K562 (cell line): ENCODE measurements at regions not wholly inside any gene's neighbourhood (a gene's known extent, or its start where the extent isn't known, plus 50 kb on each side); places are given as distances from the start of the nearest gene placed in this dataset.

Experiments used
- CHD4 ChIP-seq: fragments of 200-600 bp; sonication (generic); IDR thresholded peaks from 3 replicates; pipeline ENCODE4 v1.6.1; 2012; ENCODE audit warnings: low read depth, mild to moderate bottlenecking, mixed read lengths, low read length, inconsistent platforms; ENCODE audit not compliant: insufficient read depth, insufficient replicate concordance, poor library complexity, severe bottlenecking
- CTCF ChIP-seq, 3 experiments: IDR thresholded peaks in 2 of 3; conservative IDR thresholded peaks in 1 of 3; 2 replicates each; pipeline ENCODE4 v1.5.1; 2011 to 2012; ENCODE audit warnings: low read length in 3 of 3, mild to moderate bottlenecking in 3 of 3, control low read depth in 2 of 3, improper control_type of control experiment in 1 of 3, inconsistent platforms in 1 of 3, low read depth in 1 of 3, mixed read lengths in 1 of 3, moderate library complexity in 1 of 3; ENCODE audit not compliant: insufficient read depth in 2 of 3
- HCFC1 ChIP-seq: IDR thresholded peaks from 2 replicates; pipeline ENCODE4 v1.6.1; 2012; ENCODE audit warnings: low read depth, low read length, improper control_type of control experiment
- JUND ChIP-seq, 2 experiments: IDR thresholded peaks; 2 replicates in 1 of 2; 3 replicates in 1 of 2; pipeline ENCODE4 v1.6.1; 2011; ENCODE audit warnings: borderline replicate concordance in 2 of 2, low read depth in 2 of 2, low read length in 2 of 2, improper control_type of control experiment in 1 of 2, missing biosample characterization in 1 of 2, missing genetic modification characterization in 1 of 2, missing genetic modification reagents in 1 of 2
- NFATC3 ChIP-seq: fragments of 450-650 bp; IDR thresholded peaks from 2 replicates; pipeline ENCODE4 v1.6.1; 2017; ENCODE audit warnings: mild to moderate bottlenecking
- NFRKB ChIP-seq: fragments of 450-650 bp; IDR thresholded peaks from 2 replicates; pipeline ENCODE4 v1.6.1; 2016; ENCODE audit warnings: low read depth
- NR2C2 ChIP-seq, 2 experiments: fragments of 200-800 bp in 1 of 2; sonication (Bioruptor generic) in 1 of 2; sonication (generic) in 1 of 2; formaldehyde crosslinking in 1 of 2; IDR thresholded peaks; 2 replicates each; pipeline versions ENCODE4 v1.6.1 to v1.8.0; 2016 to 2022; ENCODE audit warnings: mild to moderate bottlenecking in 1 of 2, missing compliant biosample characterization in 1 of 2, missing genetic modification characterization in 1 of 2, missing genetic modification reagents in 1 of 2
- POLR2A ChIP-seq: fragments of 450-650 bp; conservative IDR thresholded peaks from 2 replicates; pipeline ENCODE4 v1.6.1; 2016
- ZNF282 ChIP-seq: sonication (generic); formaldehyde crosslinking; IDR thresholded peaks from 2 replicates; pipeline ENCODE4 v1.8.1; 2023; ENCODE audit warnings: missing genetic modification reagents

- TF ChIP-seq NFATC3 (no peak), NFRKB (no peak), NR2C2 (CRISPR knock-in tag; IDR thresholded peaks at IDR 0.05) (no peak), NR2C2 (tag; IDR thresholded peaks at IDR 0.05) (no peak), CTCF (IDR thresholded peaks at IDR 0.05 in 2 of 3, conservative IDR thresholded peaks at IDR 0.05 in 1 of 3; ENCODE audit: insufficient read depth in 2 of 3, low read depth in 1 of 3, low read length in 3 of 3) (no peak), JUND (IDR thresholded peaks at IDR 0.05; ENCODE audit: borderline replicate concordance, low read depth, low read length) (no peak), JUND (tag; IDR thresholded peaks at IDR 0.05; ENCODE audit: borderline replicate concordance, low read depth, low read length) (no peak), POLR2A (no peak), ZNF282 (CRISPR knock-in tag) (no peak), CHD4 (no peak), HCFC1 (no peak)
Observed at GRCh38 chr9:10793306-10793705, 180.5 kb upstream of the PTPRD start.
